Activated T-cell treated with anti-CD3 and anti-CD28 coated beads, Interleukin-2, amount 50 U/mL, for 4 hours (primary cell): ENCODE measurements at regions not wholly inside any gene's neighbourhood (a gene's known extent, or its start where the extent isn't known, plus 50 kb on each side); places are given as distances from the start of the nearest gene placed in this dataset.
"Not testable (repeated sequence)": the region's sequence is repeated elsewhere in the genome, so short reads cannot be mapped to it uniquely, and the experiment has no call there.

Source experiments
- ATAC-seq, 2 donors: fragments of 200-7000 bp; cut with Tn5 transposase; one replicate each; pipeline ENCODE4 v1.10.0; 2021
- DNase-seq: peaks from one replicate; pipeline ENCODE4 v3.0.0-alpha.2; 2020
- H3K27me3 Mint-ChIP-seq: one replicate; pipeline ENCODE4 v1.8.0; 2021; ENCODE audit warnings: low read depth, mixed read lengths
- H3K36me3 Mint-ChIP-seq: one replicate; pipeline ENCODE4 v1.8.0; 2022; ENCODE audit warnings: mixed read lengths; ENCODE audit not compliant: insufficient read depth
- H3K4me1 Mint-ChIP-seq: one replicate; pipeline ENCODE4 v1.8.0; 2021; ENCODE audit warnings: low read depth, mixed read lengths
- H3K4me3 Mint-ChIP-seq: one replicate; pipeline ENCODE4 v1.8.0; 2021; ENCODE audit warnings: mild to moderate bottlenecking, moderate library complexity, mixed read lengths
- H3K9me3 Mint-ChIP-seq: one replicate; pipeline ENCODE4 v1.8.0; 2021; ENCODE audit warnings: mixed read lengths

DNA sequence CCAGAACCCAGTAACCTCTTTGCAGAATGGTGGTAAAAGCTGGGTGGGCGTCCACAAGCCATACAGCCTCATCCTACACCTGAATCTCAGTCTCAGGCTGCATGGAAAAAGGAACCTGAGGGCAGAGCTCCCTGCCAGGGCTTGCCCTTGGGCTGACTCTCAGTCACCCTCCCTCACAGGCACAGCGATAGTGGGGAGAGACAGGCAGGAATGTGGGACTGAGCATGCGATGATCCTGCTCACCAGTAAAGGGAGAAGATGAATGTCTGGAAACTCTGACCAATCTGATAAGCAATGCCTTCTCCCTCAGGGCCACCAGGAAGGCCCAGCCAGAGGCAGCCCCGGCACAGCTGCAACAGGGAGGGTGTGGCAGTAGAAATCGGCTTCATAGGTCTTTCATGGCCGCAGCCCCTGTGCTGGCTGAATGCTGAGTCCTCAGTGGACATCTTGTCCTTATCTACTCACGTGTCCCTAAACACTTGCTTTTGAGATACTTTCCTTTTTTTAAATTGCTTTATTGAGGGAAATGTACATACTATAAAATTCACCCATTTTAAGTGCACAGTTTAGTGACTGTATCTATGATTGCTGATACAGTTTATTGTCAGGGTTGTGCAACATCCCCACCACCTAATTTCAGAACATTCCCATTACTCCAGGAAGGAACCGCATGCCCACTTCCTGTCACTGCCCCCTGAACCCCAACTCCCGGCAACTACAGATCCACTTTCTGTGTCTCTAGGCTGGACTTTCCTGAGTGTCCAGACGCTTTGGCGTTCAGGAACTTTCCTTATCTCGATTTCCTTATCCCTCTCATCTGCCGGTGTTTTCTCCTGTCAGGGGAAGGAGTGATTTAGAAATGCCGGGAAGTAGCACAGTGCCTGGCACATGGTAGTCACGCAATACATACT lies 258.1 kb downstream of the PCNX1 start:
- Mint-ChIP-seq H3K4me1 (peaks cover 12% of the 10 kb centered on the region), H3K4me3 (no peak overlapping the region), H3K36me3 (no peaks in the 10 kb centered on the region), H3K27me3 (no peaks in the 10 kb centered on the region), H3K9me3 (no peaks in the 10 kb centered on the region)
- DNase-seq, result no peak
- ATAC-seq, result no peak

DNA sequence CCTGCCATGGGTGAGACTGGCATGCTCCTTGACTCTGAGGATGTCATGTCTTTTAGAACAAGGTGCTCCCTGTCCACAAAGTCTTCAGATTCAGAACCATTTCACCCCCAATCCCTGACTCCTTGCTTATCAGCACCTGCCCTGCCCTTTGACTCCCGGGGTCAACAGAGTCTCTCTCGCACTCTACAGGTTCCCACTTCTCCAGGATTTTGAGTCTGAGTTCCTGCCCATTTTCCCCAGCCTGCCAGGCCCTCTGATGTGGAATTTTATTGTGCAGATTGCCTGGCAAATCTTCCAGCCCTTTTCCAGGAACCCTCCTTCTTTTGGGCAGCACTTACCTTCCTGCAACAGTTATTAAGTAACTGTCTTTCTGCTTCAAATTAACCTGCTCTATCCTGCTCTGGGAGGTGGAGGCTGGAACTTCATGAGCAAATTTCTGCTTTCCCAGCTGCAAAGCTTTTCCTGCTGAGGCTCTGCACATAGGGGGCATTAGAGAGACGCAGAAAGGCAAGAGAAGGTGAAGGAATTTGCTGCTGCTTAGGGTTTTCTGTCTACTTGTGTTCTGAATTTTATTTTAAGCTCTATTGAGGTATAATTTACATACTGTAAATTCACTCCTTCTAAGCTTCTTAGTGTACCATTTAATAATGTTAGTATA lies 259.1 kb downstream of the PCNX1 start:
- no peaks in the 10 kb centered on the region for H3K9me3 Mint-ChIP-seq
- H3K4me1 Mint-ChIP-seq, result peaks cover 12% of the 10 kb centered on the region
- DNase-seq (no peak), ATAC-seq (no peak)
- peaks cover 2% of the 10 kb centered on the region for H3K27me3 Mint-ChIP-seq
- no peaks in the 10 kb centered on the region for H3K36me3 Mint-ChIP-seq
- no peak overlapping the region for H3K4me3 Mint-ChIP-seq

DNA sequence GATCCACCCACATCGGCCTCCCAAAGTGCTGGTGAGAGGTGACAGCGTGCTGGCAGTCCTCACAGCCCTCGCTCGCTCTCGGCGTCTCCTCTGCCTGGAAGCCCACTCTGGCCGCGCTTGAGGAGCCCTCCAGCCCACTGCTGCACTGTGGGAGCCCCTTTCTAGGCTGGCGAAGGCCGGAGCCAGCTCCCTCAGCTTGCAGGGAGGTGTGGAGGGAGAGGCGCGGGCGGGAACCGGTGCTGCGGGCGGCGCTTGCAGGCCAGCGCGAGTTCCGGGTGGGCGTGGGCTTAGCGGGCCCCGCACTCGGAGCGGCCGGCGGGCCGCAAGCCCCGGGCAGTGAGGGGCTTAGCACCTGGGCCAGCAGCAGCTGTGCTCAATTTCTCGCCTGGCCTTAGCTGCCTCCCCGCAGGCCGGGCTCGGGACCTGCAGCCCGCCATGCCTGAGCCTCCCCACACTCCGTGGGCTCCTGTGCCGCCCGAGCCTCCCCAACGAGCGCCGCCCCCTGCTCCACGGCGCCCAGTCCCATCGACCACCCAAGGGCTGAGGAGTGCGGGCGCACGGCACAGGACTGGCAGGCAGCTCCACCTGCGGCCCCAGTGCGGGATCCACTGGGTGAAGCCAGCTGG lies 260.2 kb downstream of the PCNX1 start:
- not testable (repeated sequence) for H3K4me3 Mint-ChIP-seq, H3K27me3 Mint-ChIP-seq, H3K9me3 Mint-ChIP-seq, ATAC-seq, H3K36me3 Mint-ChIP-seq, DNase-seq
- H3K4me1 Mint-ChIP-seq, result peaks cover 12% of the 10 kb centered on the region

DNA sequence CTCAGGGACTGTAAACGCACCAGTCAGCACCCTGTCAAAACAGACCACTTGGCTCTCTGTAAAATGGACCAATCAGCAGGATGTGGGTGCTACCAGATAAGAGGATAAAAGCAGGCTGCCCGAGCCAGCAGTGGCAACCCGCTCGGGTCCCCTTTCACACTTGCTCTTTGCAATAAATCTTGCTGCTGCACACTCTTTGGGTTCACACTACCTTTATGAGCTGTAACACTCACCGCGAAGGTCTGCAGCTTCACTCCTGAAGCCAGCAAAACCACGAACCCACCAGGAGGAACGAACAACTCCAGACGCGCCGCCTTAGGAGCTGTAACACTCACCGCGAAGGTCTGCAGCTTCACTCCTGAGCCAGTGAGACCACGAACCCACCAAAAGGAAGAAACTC lies 260.9 kb downstream of the PCNX1 start:
- H3K27me3 Mint-ChIP-seq, H3K9me3 Mint-ChIP-seq, H3K36me3 Mint-ChIP-seq, DNase-seq: not testable (repeated sequence)
- peak; percentile 34 to 41 for ATAC-seq
- peaks cover 12% of the 10 kb centered on the region for H3K4me1 Mint-ChIP-seq
- H3K4me3 Mint-ChIP-seq, result peak overlapping the region; percentile 65

DNA sequence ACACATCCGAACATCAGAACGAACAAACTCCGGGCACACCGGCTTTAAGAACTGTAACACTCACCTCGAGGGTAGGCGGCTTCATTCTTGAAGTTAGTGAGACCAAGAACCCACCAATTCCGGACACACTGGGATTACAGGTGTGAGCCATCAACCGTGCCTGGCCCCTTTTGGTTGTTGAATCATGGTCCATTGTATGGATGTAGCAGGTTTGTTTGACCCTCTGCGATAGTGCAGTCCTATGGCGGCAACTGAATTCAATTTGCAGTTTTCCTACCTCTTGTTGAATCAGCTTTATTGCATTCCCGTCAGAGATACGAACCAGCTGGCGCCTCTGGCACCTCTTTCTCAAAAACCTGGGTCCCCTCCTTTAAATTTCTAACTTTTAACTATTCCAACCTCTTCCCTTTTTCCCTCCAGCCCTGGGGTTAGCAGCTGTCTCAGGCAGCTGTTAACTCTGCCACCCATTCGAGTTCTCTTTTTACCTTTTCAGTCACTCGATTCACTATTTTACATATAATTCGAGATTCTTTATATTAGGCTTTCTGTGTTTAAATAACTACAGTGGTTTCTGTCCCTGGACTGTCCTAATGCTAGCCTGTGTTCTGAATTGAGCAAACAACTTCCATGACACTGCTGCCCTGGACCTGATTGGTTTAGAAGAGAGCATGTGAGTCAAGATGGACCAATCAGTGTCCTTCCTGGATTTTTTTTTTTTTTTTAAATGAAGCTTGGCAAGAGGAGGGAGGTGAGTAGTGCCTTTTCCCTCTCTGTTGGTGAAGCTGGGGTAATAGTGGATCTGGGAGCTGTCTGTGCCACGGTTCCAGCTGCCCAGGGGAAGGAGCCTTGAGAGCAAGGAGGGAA lies 261.5 kb downstream of the PCNX1 start:
- Mint-ChIP-seq H3K27me3 (peaks cover 4% of the 10 kb centered on the region), H3K36me3 (no peaks in the 10 kb centered on the region), H3K9me3 (no peaks in the 10 kb centered on the region), H3K4me1 (peaks cover 12% of the 10 kb centered on the region), H3K4me3 (peak overlapping the region; percentile 65)
- peak; percentile 18 to 53 for ATAC-seq
- DNase-seq, result no peak

DNA sequence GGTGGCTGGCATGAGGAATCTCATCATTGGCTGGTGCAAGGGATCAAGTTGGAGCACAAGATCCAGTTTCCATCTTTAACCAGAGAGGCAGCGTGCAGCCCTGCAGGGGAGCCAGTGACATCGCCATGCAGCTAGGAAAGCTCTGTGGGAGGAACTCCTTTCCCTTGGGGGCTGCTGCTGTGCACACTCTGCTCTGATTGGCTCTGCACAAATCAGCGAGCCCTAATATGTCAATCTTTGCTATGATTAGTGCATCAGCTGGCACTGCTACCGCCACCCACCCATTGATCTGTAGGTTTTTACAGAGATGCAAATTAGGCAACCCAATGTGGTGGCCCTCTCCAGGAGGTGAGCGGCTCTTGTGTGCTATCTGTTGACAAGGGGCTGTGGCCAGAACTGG lies 262.6 kb downstream of the PCNX1 start:
- DNase-seq (no peak), ATAC-seq (no peak)
- no peaks in the 10 kb centered on the region for H3K9me3 Mint-ChIP-seq
- H3K36me3 Mint-ChIP-seq, result no peaks in the 10 kb centered on the region
- H3K4me1 Mint-ChIP-seq, result peaks cover 12% of the 10 kb centered on the region
- H3K27me3 Mint-ChIP-seq, result peaks cover 4% of the 10 kb centered on the region
- H3K4me3 Mint-ChIP-seq, result no peak overlapping the region

DNA sequence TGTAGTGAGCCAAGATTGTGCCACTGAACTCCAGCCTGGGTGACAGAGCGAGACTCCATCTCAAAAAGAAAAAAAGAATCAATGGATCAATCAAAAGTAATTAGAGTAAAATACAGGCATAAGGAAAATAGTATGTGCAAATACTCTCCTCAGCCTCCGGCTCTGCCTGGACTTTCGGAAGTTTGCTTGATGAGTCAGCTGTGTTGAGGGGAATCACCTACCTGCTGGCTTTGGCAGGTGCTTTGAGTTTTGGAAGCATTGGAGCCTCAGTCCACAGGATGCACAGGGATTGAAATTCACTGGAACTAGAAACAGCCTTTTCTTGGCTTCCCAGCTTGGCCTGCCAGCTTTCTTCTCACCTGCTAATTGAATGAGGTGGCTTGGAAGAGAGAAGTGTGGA lies 268.2 kb downstream of the PCNX1 start:
- no peaks in the 10 kb centered on the region for H3K36me3 Mint-ChIP-seq
- no peak overlapping the region for H3K4me3 Mint-ChIP-seq
- H3K9me3 Mint-ChIP-seq, result no peaks in the 10 kb centered on the region
- no peaks in the 10 kb centered on the region for H3K4me1 Mint-ChIP-seq
- ATAC-seq, result no peak
- H3K27me3 Mint-ChIP-seq, result peaks cover 4% of the 10 kb centered on the region
- DNase-seq, result no peak

DNA sequence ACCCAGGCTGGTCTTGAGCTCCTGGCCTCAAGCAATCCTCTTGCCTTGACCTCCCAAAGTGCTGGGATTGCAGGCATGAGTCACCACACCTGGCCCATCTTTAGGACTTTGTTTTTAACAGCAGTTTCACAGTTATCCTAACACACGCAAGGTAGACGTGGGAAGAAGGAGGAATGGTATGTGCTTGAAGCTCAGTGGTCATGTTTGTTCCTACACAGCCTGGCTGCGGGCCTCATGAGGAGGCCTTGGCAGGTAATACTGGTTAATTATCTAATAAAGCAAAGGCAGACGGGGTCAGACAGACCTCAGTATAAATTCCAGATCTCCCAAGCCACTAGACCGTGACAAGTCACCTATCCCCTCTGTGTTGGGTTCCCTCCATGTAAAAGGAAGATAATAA lies 271.8 kb downstream of the PCNX1 start:
- Mint-ChIP-seq H3K9me3 (no peaks in the 10 kb centered on the region), H3K36me3 (no peaks in the 10 kb centered on the region), H3K4me1 (no peaks in the 10 kb centered on the region), H3K4me3 (no peak overlapping the region), H3K27me3 (peaks cover 3% of the 10 kb centered on the region)
- DNase-seq (no peak), ATAC-seq (no peak)

DNA sequence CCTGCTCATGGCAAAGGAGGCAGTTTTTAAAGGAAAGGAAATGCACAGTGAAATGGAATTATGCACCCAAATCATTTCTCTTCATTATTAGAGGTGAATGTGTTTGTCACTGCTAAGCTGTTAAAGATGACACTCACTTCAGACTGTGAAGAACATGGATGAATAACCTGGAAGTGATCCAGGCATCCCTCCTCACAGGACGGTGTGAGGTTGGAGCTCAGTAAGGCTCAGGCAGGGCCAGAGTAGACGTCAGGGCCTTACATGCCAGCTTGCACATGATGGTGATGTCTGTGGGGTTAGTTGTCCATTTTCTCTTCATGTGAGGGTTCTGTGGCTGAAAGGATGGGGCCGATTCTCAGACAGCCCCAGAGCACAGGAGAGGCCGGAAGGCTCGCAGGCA lies 273.1 kb downstream of the PCNX1 start:
- H3K27me3 Mint-ChIP-seq, result peaks cover 3% of the 10 kb centered on the region
- DNase-seq (no peak), ATAC-seq (no peak)
- no peaks in the 10 kb centered on the region for H3K36me3 Mint-ChIP-seq
- no peaks in the 10 kb centered on the region for H3K9me3 Mint-ChIP-seq
- no peaks in the 10 kb centered on the region for H3K4me1 Mint-ChIP-seq
- H3K4me3 Mint-ChIP-seq, result no peak overlapping the region

DNA sequence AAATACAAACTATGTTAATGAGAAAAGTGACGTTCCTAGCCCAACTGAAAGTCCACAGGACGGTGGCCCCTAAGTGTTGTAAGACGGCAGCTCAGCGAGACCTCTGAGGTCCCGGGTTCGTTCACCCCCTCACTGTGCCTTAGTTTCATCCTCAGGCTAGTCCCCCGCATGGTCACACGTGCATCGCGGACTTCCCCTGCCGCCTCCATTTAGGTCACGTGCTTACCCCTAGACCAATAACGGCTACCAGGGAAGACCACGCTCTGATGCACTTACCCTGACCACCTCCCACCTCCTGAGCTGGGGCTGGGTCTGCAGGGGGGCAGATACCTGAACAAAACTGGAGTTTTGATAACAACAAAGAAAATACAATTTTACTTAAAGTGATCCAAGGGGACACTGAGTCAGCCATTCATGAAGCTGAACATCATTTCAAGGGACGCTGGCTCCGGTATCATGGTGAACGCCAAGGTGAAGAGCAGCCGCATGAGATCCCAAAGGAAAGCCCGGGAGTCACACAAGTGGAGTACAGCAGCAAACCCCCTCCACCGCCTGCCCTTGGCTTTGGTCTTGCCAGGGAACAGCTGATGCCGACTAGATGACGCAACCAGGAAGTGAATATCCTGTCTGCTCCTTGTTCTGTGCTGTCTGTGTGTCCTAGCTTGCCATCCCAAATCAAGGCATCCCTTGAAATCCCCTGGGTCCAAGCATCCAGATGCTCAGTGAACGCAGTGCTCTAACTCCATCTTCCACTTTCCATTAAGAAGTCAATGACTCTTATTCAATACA lies 274.1 kb downstream of the PCNX1 start:
- no peaks in the 10 kb centered on the region for H3K36me3 Mint-ChIP-seq
- no peaks in the 10 kb centered on the region for H3K4me1 Mint-ChIP-seq
- no peak overlapping the region for H3K4me3 Mint-ChIP-seq
- DNase-seq, result no peak
- peaks cover 3% of the 10 kb centered on the region for H3K27me3 Mint-ChIP-seq
- no peak for ATAC-seq
- peaks cover under 1% of the 10 kb centered on the region for H3K9me3 Mint-ChIP-seq

DNA sequence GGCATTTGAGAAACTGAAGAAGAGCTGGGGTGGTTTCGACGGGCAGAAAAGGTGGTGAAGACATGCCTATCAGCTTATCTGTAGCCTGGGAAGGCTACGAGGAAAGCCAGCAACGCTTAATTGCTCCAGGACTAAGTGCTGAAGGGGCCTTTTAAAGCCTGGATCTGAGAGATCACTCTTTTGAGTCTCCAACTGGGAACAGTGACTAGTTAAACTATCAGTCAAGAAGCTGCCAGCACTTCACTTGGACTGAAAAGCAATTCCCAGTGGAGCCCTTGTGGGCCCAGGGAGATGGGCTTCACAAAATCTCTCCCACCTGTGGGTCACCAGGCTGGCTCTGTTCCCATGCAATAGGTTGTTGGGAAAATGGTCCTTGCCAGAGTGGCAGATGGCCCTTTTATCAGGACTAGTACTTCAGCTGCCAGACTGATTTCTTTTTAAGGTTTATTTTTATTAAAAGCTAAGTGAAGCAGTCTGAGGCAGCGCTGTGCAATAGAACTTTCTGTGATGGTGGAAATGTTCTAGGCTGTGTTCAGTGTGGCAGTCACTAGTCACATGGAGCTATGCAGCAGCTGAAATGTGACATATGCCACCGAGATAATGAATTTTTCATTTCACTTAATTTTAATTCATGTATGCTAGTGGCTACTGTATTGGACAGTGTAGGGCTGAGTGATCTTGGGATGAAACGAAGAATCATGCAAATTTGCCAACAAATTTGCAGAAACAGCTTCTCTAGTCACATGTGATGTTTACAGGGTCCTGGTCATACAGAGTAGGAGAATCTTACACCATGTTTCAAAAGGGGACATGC lies 276.8 kb downstream of the PCNX1 start:
- peaks cover 3% of the 10 kb centered on the region for H3K9me3 Mint-ChIP-seq
- no peaks in the 10 kb centered on the region for H3K36me3 Mint-ChIP-seq
- H3K4me3 Mint-ChIP-seq, result no peak overlapping the region
- peaks cover 5% of the 10 kb centered on the region for H3K27me3 Mint-ChIP-seq
- DNase-seq (no peak), ATAC-seq (no peak)
- no peaks in the 10 kb centered on the region for H3K4me1 Mint-ChIP-seq

DNA sequence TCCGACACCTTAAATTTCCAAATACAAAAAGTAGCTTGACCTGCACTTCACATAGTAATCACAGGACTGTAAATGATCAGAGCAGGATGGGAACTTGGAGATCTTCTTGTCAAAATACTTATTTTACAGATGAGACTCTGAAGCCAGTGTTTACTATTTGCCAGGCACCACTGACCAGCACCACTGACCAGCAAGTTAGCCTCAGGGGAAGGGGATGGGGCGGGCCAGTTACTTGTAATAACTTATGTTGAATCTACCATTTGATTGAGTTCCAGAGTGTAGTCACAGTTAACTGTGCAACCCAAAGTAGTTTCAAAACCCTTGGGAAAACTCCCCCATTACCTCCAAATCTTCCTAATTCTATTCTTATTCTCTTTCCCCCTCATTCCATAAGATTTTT lies 278.4 kb downstream of the PCNX1 start:
- peaks cover 3% of the 10 kb centered on the region for H3K9me3 Mint-ChIP-seq
- ATAC-seq, result no peak
- peaks cover 5% of the 10 kb centered on the region for H3K27me3 Mint-ChIP-seq

More for the DNA sequence above, 278.4 kb downstream of the PCNX1 start:
- DNase-seq, result no peak
- no peak overlapping the region for H3K4me3 Mint-ChIP-seq
- no peaks in the 10 kb centered on the region for H3K36me3 Mint-ChIP-seq
- H3K4me1 Mint-ChIP-seq, result no peaks in the 10 kb centered on the region
